ENCODE measurements at regions not wholly inside any gene's neighbourhood (a gene's known extent, or its start where the extent isn't known, plus 50 kb on each side); places are given as distances from the start of the nearest gene placed in this dataset.

DNA sequence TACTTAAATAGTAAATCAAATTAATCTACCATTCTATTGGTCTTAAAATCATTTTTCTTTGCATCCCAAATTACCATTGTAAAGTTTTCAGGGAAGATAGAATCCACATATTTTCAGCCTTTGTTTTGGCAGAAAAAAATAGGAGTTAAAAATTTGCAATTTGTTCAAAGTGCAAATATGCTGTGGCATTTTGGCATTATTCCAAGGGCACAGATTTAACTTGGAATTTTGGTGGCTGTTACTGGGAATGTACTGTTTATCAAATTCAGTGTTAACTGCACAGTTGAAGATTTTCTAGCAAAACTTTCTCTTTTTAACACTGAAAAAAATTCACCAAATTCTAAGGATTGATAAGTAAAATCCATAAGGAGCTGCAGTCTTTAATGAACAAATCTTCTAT lies 151.0 kb upstream of the HDAC9 start:
- POLR2A ChIA-PET: interaction anchor here (0.6 kb wide), 1 partner anchor 220 kb away, joined by 3 read pairs; no protein-coding TSS in a partner anchor
- no peak overlapping the region for H2AFZ ChIP-seq (ENCODE audit: control insufficient read depth, low read depth, low read length)
- in situ Hi-C loops (cut with MboI) (loop anchor here (25.0 kb wide), 1 partner anchor 657 kb away; no protein-coding TSS in a partner anchor), intact Hi-C loops (cut with micrococcal nuclease; ENCODE audit: unreplicated experiment) (loop anchor here (2.0 kb wide), 2 partner anchors 574 to 638 kb away; no protein-coding TSS in a partner anchor)
- no peak for FAIRE-seq
- CTCF ChIA-PET: interaction anchor here (0.6 to 3.7 kb wide), 10 partner anchors 8 to 663 kb away, joined by 3 to 34 read pairs (median 5); no protein-coding TSS in a partner anchor
- no peak overlapping the region for H3K9ac ChIP-seq (ENCODE audit: control insufficient read depth, insufficient read depth, low read length)
- H3K9me3 ChIP-seq (replicated peaks; ENCODE audit: control insufficient read depth, insufficient read depth, low read length): no peaks in the 10 kb centered on the region; the same call in 2 of the 3 replicates
- no peaks in the 10 kb centered on the region for H3K79me2 ChIP-seq (ENCODE audit: control insufficient read depth, insufficient read depth, low read length)
- no TSS peak for BruUV-seq (replicated peaks)
- H3K4me1 ChIP-seq (ENCODE audit: control insufficient read depth, insufficient read depth, low read length): no peaks in the 10 kb centered on the region
- TF ChIP-seq MYC (IDR thresholded peaks at IDR 0.05; ENCODE audit: insufficient read depth, insufficient read length, insufficient replicate concordance, low read length, severe bottlenecking): no peak
- no peak for TF ChIP-seq KAT2A (conservative IDR thresholded peaks at IDR 0.05; ENCODE audit: control insufficient read depth, low read depth, low read length)
- TF ChIP-seq, protein P1, sequence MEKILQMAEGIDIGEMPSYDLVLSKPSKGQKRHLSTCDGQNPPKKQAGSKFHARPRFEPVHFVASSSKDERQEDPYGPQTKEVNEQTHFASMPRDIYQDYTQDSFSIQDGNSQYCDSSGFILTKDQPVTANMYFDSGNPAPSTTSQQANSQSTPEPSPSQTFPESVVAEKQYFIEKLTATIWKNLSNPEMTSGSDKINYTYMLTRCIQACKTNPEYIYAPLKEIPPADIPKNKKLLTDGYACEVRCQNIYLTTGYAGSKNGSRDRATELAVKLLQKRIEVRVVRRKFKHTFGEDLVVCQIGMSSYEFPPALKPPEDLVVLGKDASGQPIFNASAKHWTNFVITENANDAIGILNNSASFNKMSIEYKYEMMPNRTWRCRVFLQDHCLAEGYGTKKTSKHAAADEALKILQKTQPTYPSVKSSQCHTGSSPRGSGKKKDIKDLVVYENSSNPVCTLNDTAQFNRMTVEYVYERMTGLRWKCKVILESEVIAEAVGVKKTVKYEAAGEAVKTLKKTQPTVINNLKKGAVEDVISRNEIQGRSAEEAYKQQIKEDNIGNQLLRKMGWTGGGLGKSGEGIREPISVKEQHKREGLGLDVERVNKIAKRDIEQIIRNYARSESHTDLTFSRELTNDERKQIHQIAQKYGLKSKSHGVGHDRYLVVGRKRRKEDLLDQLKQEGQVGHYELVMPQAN (conservative IDR thresholded peaks at IDR 0.05): no peak
- no peak for TF ChIP-seq SRF (IDR thresholded peaks at IDR 0.05; ENCODE audit: low read depth in 2 of 2, low read length in 2 of 2)
- no peak for TF ChIP-seq E4F1 (IDR thresholded peaks at IDR 0.05; ENCODE audit: borderline replicate concordance, partially characterized antibody)
- TF ChIP-seq CBX3 (IDR thresholded peaks at IDR 0.05; ENCODE audit: borderline replicate concordance, low read depth): no peak
- TF ChIP-seq CHD2 (IDR thresholded peaks at IDR 0.05; ENCODE audit: borderline replicate concordance, low read depth, low read length): no peak
- no peak for TF ChIP-seq JUND (IDR thresholded peaks at IDR 0.05; ENCODE audit: low read depth, low read length)
- TF ChIP-seq MLLT1 (IDR thresholded peaks at IDR 0.05): no peak
- RAD21 ChIA-PET (ENCODE audit: unreplicated experiment): interaction anchor here (1.0 to 2.8 kb wide), 4 partner anchors 20 to 663 kb away, joined by 3 to 20 read pairs (median 6); no protein-coding TSS in a partner anchor
- SMC1A ChIA-PET (ENCODE audit: uncharacterized antibody, unreplicated experiment): interaction anchor here (0.7 to 3.2 kb wide), 7 partner anchors 9 to 663 kb away, joined by 3 to 16 read pairs (median 3); no protein-coding TSS in a partner anchor
- H3K4me2 ChIP-seq (ENCODE audit: control insufficient read depth, insufficient read depth): no peak overlapping the region
- H3K27ac ChIP-seq (ENCODE audit: control insufficient read depth, insufficient read depth): no peak overlapping the region
- ATAC-seq: no peak
- H3K36me3 ChIP-seq (ENCODE audit: control insufficient read depth in 2 of 2, insufficient read depth in 2 of 2, low read length in 1 of 2): no peaks in the 10 kb centered on the region
- no peaks in the 10 kb centered on the region for H3K27me3 ChIP-seq (replicated peaks in 1 of 2; ENCODE audit: control insufficient read depth in 2 of 2, insufficient read depth in 2 of 2, low read length in 1 of 2)
- no peaks in the 10 kb centered on the region for H4K20me1 ChIP-seq (ENCODE audit: control insufficient read depth, insufficient read depth)
- no peak for DNase-seq (ENCODE audit: low read depth, low spot score)
- H3K4me3 ChIP-seq: no peak overlapping the region
